ENCODE measurements at regions not wholly inside any gene's neighbourhood (a gene's known extent, or its start where the extent isn't known, plus 50 kb on each side); places are given as distances from the start of the nearest gene placed in this dataset.

DNA sequence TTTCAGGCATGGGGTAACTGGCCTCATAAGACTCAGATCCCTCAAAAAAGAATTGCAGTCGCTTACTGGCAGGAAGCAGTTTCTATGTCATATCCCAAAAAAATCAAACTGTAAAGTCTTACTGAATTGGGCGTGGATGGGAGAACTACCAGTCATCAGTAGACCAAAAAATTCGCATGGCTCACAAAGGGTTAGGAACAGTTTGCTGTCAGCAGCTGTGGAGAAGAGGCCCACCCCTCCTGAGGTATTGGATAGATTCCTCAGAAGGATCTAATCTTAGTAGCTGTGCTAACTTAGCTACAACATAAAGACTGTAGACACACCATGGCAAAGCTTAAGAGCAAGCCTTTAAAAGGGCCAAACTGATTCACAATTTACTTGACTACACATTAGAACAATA, 478.3 kb upstream of the FTMT start (continued):
- no peak for TF ChIP-seq AFF1 (IDR thresholded peaks at IDR 0.05; ENCODE audit: low read depth in 1 of 2, partially characterized antibody in 2 of 2)
- TF ChIP-seq, protein P1, sequence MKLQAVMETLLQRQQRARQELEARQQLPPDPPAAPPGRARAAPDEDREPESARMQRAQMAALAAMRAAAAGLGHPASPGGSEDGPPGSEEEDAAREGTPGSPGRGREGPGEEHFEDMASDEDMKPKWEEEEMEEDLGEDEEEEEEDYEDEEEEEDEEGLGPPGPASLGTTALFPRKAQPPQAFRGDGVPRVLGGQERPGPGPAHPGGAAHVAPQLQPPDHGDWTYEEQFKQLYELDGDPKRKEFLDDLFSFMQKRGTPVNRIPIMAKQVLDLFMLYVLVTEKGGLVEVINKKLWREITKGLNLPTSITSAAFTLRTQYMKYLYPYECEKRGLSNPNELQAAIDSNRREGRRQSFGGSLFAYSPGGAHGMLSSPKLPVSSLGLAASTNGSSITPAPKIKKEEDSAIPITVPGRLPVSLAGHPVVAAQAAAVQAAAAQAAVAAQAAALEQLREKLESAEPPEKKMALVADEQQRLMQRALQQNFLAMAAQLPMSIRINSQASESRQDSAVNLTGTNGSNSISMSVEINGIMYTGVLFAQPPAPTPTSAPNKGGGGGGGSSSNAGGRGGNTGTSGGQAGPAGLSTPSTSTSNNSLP (IDR thresholded peaks at IDR 0.05; ENCODE audit: borderline replicate concordance, low read depth, low read length), result no peak
- no peak for TF ChIP-seq ZNF449 (CRISPR knock-in tag; IDR thresholded peaks at IDR 0.05)
- no peak for TF ChIP-seq CBFB (CRISPR knock-in tag; IDR thresholded peaks at IDR 0.05)
- no peak for TF ChIP-seq ELF1 (tag; IDR thresholded peaks at IDR 0.05)
- no peak for TF ChIP-seq ZSCAN29 (IDR thresholded peaks at IDR 0.05)
- no peak for TF ChIP-seq FOXK2 (conservative IDR thresholded peaks at IDR 0.05 in 1 of 2, IDR thresholded peaks at IDR 0.05 in 1 of 2; ENCODE audit: low read depth in 2 of 2)
- TF ChIP-seq SREBF2 (CRISPR knock-in tag; IDR thresholded peaks at IDR 0.05), result no peak

Measured in K562 (cell line).